DND-41 (cell line): ENCODE measurements at regions not wholly inside any gene's neighbourhood (a gene's known extent, or its start where the extent isn't known, plus 50 kb on each side); places are given as distances from the start of the nearest gene placed in this dataset.

Experiments used
- CTCF ChIP-seq: IDR thresholded peaks from 2 replicates; pipeline ENCODE4 v1.5.1; 2012; ENCODE audit warnings: borderline replicate concordance, low read length, moderate library complexity, mild to moderate bottlenecking; ENCODE audit not compliant: poor library complexity, severe bottlenecking; ENCODE audit errors: extremely low read depth
- EZH2 ChIP-seq: IDR thresholded peaks from 3 replicates; pipeline ENCODE4 v1.6.1; 2012; ENCODE audit warnings: borderline replicate concordance, low read depth, mild to moderate bottlenecking, moderate library complexity, low read length, inconsistent platforms; ENCODE audit not compliant: severe bottlenecking

- no peak for TF ChIP-seq CTCF
- TF ChIP-seq EZH2, result no peak
These were observed 723.8 kb upstream of the EDIL3 start for GRCh38 chr5:85108471-85108870.
